ENCODE measurements at regions not wholly inside any gene's neighbourhood (a gene's known extent, or its start where the extent isn't known, plus 50 kb on each side); places are given as distances from the start of the nearest gene placed in this dataset.
A peak's percentile ranks its signal among the peaks of the same experiment; 100 is the strongest.

- TF ChIP-seq, protein P1, sequence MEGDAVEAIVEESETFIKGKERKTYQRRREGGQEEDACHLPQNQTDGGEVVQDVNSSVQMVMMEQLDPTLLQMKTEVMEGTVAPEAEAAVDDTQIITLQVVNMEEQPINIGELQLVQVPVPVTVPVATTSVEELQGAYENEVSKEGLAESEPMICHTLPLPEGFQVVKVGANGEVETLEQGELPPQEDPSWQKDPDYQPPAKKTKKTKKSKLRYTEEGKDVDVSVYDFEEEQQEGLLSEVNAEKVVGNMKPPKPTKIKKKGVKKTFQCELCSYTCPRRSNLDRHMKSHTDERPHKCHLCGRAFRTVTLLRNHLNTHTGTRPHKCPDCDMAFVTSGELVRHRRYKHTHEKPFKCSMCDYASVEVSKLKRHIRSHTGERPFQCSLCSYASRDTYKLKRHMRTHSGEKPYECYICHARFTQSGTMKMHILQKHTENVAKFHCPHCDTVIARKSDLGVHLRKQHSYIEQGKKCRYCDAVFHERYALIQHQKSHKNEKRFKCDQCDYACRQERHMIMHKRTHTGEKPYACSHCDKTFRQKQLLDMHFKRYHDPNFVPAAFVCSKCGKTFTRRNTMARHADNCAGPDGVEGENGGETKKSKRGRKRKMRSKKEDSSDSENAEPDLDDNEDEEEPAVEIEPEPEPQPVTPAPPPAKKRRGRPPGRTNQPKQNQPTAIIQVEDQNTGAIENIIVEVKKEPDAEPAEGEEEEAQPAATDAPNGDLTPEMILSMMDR (conservative IDR thresholded peaks at IDR 0.05; ENCODE audit: low read depth, low read length) = no peak
- no peak for DNase-seq (ENCODE audit: low read depth)
- H3K4me3 ChIP-seq (ENCODE audit: low read depth, low read length) = no peak overlapping the region
Observed at GRCh38 chr3:177300842-177301241, 103.6 kb upstream of the TBL1XR1 start.

- no peak overlapping the region for H3K4me3 ChIP-seq (ENCODE audit: low read depth, low read length)
- DNase-seq (ENCODE audit: low read depth) = peak; percentile 72
- TF ChIP-seq, protein P1 (conservative IDR thresholded peaks at IDR 0.05; ENCODE audit: low read depth, low read length) = no peak
Observed at GRCh38 chr3:177306252-177306651, 109.0 kb upstream of the TBL1XR1 start.

GRCh38 chr3:177307391-177307790 lies 110.1 kb upstream of the TBL1XR1 start:
- TF ChIP-seq, protein P1 (conservative IDR thresholded peaks at IDR 0.05; ENCODE audit: low read depth, low read length) = no peak
- no peak overlapping the region for H3K4me3 ChIP-seq (ENCODE audit: low read depth, low read length)

GRCh38 chr3:177307826-177308225 lies 110.5 kb upstream of the TBL1XR1 start:
- no peak for DNase-seq (ENCODE audit: low read depth)
- TF ChIP-seq, protein P1 (conservative IDR thresholded peaks at IDR 0.05; ENCODE audit: low read depth, low read length) = no peak

More at GRCh38 chr3:177307391-177307790, 110.1 kb upstream of the TBL1XR1 start:
- DNase-seq (ENCODE audit: low read depth) = no peak

GRCh38 chr3:177308286-177308685 lies 111.0 kb upstream of the TBL1XR1 start:
- TF ChIP-seq, protein P1 (conservative IDR thresholded peaks at IDR 0.05; ENCODE audit: low read depth, low read length) = no peak

More at GRCh38 chr3:177307826-177308225, 110.5 kb upstream of the TBL1XR1 start:
- no peak overlapping the region for H3K4me3 ChIP-seq (ENCODE audit: low read depth, low read length)

GRCh38 chr3:177308911-177309310 lies 111.6 kb upstream of the TBL1XR1 start:
- TF ChIP-seq, protein P1 (conservative IDR thresholded peaks at IDR 0.05; ENCODE audit: low read depth, low read length) = no peak
- no peak overlapping the region for H3K4me3 ChIP-seq (ENCODE audit: low read depth, low read length)
- no peak for DNase-seq (ENCODE audit: low read depth)

More at GRCh38 chr3:177308286-177308685, 111.0 kb upstream of the TBL1XR1 start:
- DNase-seq (ENCODE audit: low read depth) = no peak
- no peak overlapping the region for H3K4me3 ChIP-seq (ENCODE audit: low read depth, low read length)

DNA sequence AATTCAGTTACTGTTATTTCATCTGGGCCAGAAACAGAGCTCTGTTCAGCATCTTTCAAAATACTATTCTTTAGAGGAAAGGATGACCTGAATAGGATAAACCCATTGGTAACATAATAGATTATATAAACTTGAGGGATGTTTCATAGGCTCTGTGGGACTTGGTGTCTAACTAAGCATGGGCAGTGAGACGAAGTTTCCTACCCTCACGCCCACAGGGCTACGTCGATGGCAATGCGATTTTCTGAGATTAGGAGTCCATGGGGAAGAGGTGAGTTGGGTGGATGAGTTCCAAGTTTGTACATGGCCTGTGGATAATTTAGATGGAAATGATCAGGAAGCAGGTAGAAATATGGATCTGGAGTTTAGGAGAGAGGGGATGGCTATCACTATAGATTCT lies 115.2 kb upstream of the TBL1XR1 start:
- TF ChIP-seq, protein P1 (conservative IDR thresholded peaks at IDR 0.05; ENCODE audit: low read depth, low read length) = no peak
- no peak for DNase-seq (ENCODE audit: low read depth)
- no peak overlapping the region for H3K4me3 ChIP-seq (ENCODE audit: low read depth, low read length)

Data from choroid plexus epithelial cell (primary cell).